K562 (cell line): ENCODE measurements at regions not wholly inside any gene's neighbourhood (a gene's known extent, or its start where the extent isn't known, plus 50 kb on each side); places are given as distances from the start of the nearest gene placed in this dataset.

Experiments used
- ATAC-seq: fragments of 200-7000 bp; cut with Tn5 transposase; 3 replicates; pipeline ENCODE4 v1.9.1; 2020; ENCODE audit warnings: moderate library complexity
- BruUV-seq: library from RNA; stranded (reverse); fragments of 400-500 nt; replicated peaks from 2 replicates; lab custom pipeline; 2021; lab: Mats Ljungman, UMichigan
- CTCF ChIA-PET: fragments of 300-600 bp; formaldehyde crosslinking; extraction: SDS; loops from one replicate; lab custom pipeline; 2021; ENCODE audit warnings: low intra/inter-chr PET ratio; lab: Yijun Ruan, JAX
- POLR2A ChIA-PET: fragments of 300-600, 350-650 bp; sonication (Branson Sonifier 250); formaldehyde crosslinking; extraction: SDS; loops from one replicate; lab custom pipeline; 2021; ENCODE audit warnings: antibody characterized with exemption, inconsistent platforms; lab: Yijun Ruan, JAX
- DNase-seq, 4 experiments: peaks; one replicate each; pipeline versions ENCODE4 v3.0.0 to v3.0.0-alpha.2; 2011 to 2018; ENCODE audit warnings: low spot score in 3 of 4, mixed read lengths in 3 of 4; ENCODE audit errors: extremely low read depth in 1 of 4
- FAIRE-seq: peaks from 2 replicates; lab custom pipeline; 2011; peaks lifted over from hg19 to GRCh38; lab: Jason Lieb, UNC
- H2AFZ ChIP-seq: 2 replicates; pipeline ENCODE4 v1.6.0; 2011; ENCODE audit warnings: low read depth, low read length, control low read depth, inconsistent platforms
- H3K27ac ChIP-seq: fragments of 200-600 bp; 3 replicates; pipeline ENCODE4 v1.8.0; 2011; ENCODE audit warnings: low read depth, mild to moderate bottlenecking, control low read depth, inconsistent platforms, low read length, moderate library complexity, mixed read lengths; ENCODE audit errors: extremely low read depth
- H3K27me3 ChIP-seq, 2 experiments: fragments of 300-600 bp in 1 of 2; 2 replicates in 1 of 2; 3 replicates in 1 of 2; pipeline versions ENCODE4 v1.6.0 to v1.8.0; 2011; ENCODE audit warnings: inconsistent platforms in 2 of 2, low read length in 2 of 2, mild to moderate bottlenecking in 1 of 2, mixed read lengths in 1 of 2, moderate library complexity in 1 of 2; ENCODE audit not compliant: control insufficient read depth in 2 of 2, insufficient read depth in 2 of 2
- H3K36me3 ChIP-seq: fragments of 300-600 bp; 3 replicates; pipeline ENCODE4 v1.8.0; 2011; ENCODE audit warnings: mild to moderate bottlenecking, low read length, inconsistent platforms; ENCODE audit not compliant: control insufficient read depth, insufficient read depth
- H3K4me1 ChIP-seq, 2 experiments: fragments of 200-600 bp in 1 of 2; replicated peaks in 1 of 2; 2 replicates in 1 of 2; 3 replicates in 1 of 2; pipeline versions ENCODE4 v1.5.1 to v1.8.0; 2011; ENCODE audit warnings: inconsistent platforms in 2 of 2, low read length in 2 of 2, mild to moderate bottlenecking in 1 of 2, mixed read lengths in 1 of 2, moderate library complexity in 1 of 2; ENCODE audit not compliant: control insufficient read depth in 2 of 2, insufficient read depth in 2 of 2
- H3K4me2 ChIP-seq: 2 replicates; pipeline ENCODE4 v1.6.1; 2011; ENCODE audit warnings: low read length, control low read depth, inconsistent platforms, mixed read lengths; ENCODE audit not compliant: insufficient read depth
- H3K4me3 ChIP-seq: fragments of 200-600 bp; sonication (generic), shearing (Covaris generic); 2 replicates; pipeline ENCODE4 v1.5.1; 2016; ENCODE audit warnings: control low read depth, inconsistent platforms
- H3K79me2 ChIP-seq: fragments of 200-600 bp; 3 replicates; pipeline ENCODE4 v1.8.0; 2011; ENCODE audit warnings: low read length, inconsistent platforms; ENCODE audit not compliant: control insufficient read depth, insufficient read depth
- H3K9ac ChIP-seq, 2 experiments: 2 replicates each; pipeline versions ENCODE4 v1.6.0 to v1.6.1; 2011; ENCODE audit warnings: low read depth in 2 of 2, low read length in 2 of 2, control low read depth in 1 of 2, inconsistent platforms in 1 of 2, mild to moderate bottlenecking in 1 of 2, mixed read lengths in 1 of 2; ENCODE audit not compliant: insufficient read depth in 1 of 2
- H3K9me1 ChIP-seq: one replicate; pipeline ENCODE4 v1.6.0; 2011; ENCODE audit warnings: inconsistent platforms, mild to moderate bottlenecking, low read length, moderate library complexity; ENCODE audit not compliant: control insufficient read depth, insufficient read depth
- H3K9me3 ChIP-seq: replicated peaks from 2 replicates; pipeline ENCODE4 v1.5.1; 2011; ENCODE audit warnings: low read depth, low read length, inconsistent platforms; ENCODE audit not compliant: control insufficient read depth, insufficient read depth
- H4K20me1 ChIP-seq: replicated peaks from 2 replicates; pipeline ENCODE4 v1.6.1; 2011; ENCODE audit warnings: low read length, inconsistent platforms, mixed read lengths; ENCODE audit not compliant: control insufficient read depth, insufficient read depth
- HES1 ChIP-seq: fragments of 450-650 bp; IDR thresholded peaks from 2 replicates; pipeline ENCODE4 v1.6.1; 2016; ENCODE audit warnings: low read depth, mild to moderate bottlenecking, moderate library complexity
- JUNB ChIP-seq: fragments of 450-650 bp; formaldehyde crosslinking; conservative IDR thresholded peaks from 2 replicates; pipeline ENCODE4 v1.4.0; 2020; ENCODE audit warnings: mild to moderate bottlenecking
- NR3C1 ChIP-seq: sonication (generic); formaldehyde crosslinking; IDR thresholded peaks from 2 replicates; pipeline ENCODE4 v1.8.1; 2022; ENCODE audit warnings: missing genetic modification reagents
- TAF9B ChIP-seq: fragments of 450-650 bp; IDR thresholded peaks from 2 replicates; pipeline ENCODE4 v1.6.1; 2018; ENCODE audit warnings: mild to moderate bottlenecking; ENCODE audit not compliant: partially characterized antibody
- YY1 ChIP-seq, 3 experiments: IDR thresholded peaks; 2 replicates each; pipeline ENCODE4 v1.6.1; 2011; ENCODE audit warnings: low read length in 2 of 3, mild to moderate bottlenecking in 2 of 3, moderate library complexity in 2 of 3, borderline replicate concordance in 1 of 3, control low read depth in 1 of 3, low read depth in 1 of 3; ENCODE audit not compliant: insufficient read depth in 3 of 3, insufficient replicate concordance in 2 of 3, control insufficient read depth in 1 of 3, insufficient read length in 1 of 3; ENCODE audit errors: extremely low read depth in 1 of 3
- ZBTB11 ChIP-seq, 3 experiments: fragments of 200-800 bp in 1 of 3; fragments of 250-450 bp in 1 of 3; fragments of 450-650 bp in 1 of 3; sonication (Bioruptor Pico) in 1 of 3; sonication (Bioruptor generic) in 1 of 3; formaldehyde crosslinking in 1 of 3; IDR thresholded peaks; 2 replicates each; pipeline versions ENCODE4 v1.6.1 to v1.8.0; 2016 to 2022; ENCODE audit warnings: mild to moderate bottlenecking in 2 of 3, missing genetic modification characterization in 2 of 3, missing compliant biosample characterization in 1 of 3, moderate library complexity in 1 of 3
- WGBS: fragments of 100-300 bp; shearing (Covaris generic); methylation state at CpG from one replicate; pipeline ENCODE4 v1.1.6; 2016; ENCODE audit warnings: low coverage, mixed read lengths; ENCODE audit not compliant: insufficient coverage; ENCODE audit errors: missing lambda C conversion rate; 5-methylcytosine and 5-hydroxymethylcytosine counted together
- in situ Hi-C: fragments of 300-500 bp; cut with MboI; formaldehyde crosslinking; loops from 4 replicates; pipeline ENCODE4 v1.15.0; 2018; ENCODE audit warnings: inconsistent platforms, mixed read lengths
- intact Hi-C: fragments of 100-400 bp; cut with micrococcal nuclease; formaldehyde crosslinking; loops from 2 replicates; pipeline ENCODE4 v1.14.2; 2022

GRCh38 chr4:56104188-56104587 lies 155.4 kb downstream of the CEP135 start:
- WGBS = 0% methylated on average over 3 of the region's 3 CpGs
- no peak for ATAC-seq
- no TSS peak for BruUV-seq
- no peaks in the 10 kb centered on the region; a peak in 1 of 5 replicates for H3K4me1 ChIP-seq
- CTCF ChIA-PET = interaction anchor here (0.5 kb wide), 1 partner anchor 15 kb away, joined by 4 read pairs; no protein-coding TSS in a partner anchor
- in situ Hi-C loops = no loop called here
- H3K27me3 ChIP-seq = peaks cover 23 to 36% of the 10 kb centered on the region in 2 experiments
- no peak overlapping the region for H2AFZ ChIP-seq
- no peak overlapping the region for H3K9ac ChIP-seq
- no peaks in the 10 kb centered on the region for H3K36me3 ChIP-seq
- DNase-seq = no peak
- no peaks in the 10 kb centered on the region for H3K9me1 ChIP-seq
- H3K4me2 ChIP-seq = no peak overlapping the region
- no peaks in the 10 kb centered on the region; the same call in 1 of the 2 replicates for H4K20me1 ChIP-seq
- FAIRE-seq = no peak
- POLR2A ChIA-PET = no interaction called here
- H3K79me2 ChIP-seq = no peaks in the 10 kb centered on the region
- TF ChIP-seq YY1 (IDR thresholded peaks at IDR 0.05; ENCODE audit: borderline replicate concordance in 1 of 3, control insufficient read depth in 1 of 3, extremely low read depth in 1 of 3, insufficient read depth in 3 of 3, insufficient read length in 1 of 3, insufficient replicate concordance in 2 of 3, low read depth in 1 of 3, low read length in 2 of 3) (no peak), ZBTB11 (CRISPR knock-in tag; IDR thresholded peaks at IDR 0.05) (no peak), JUNB (no peak), NR3C1 (CRISPR knock-in tag) (no peak), HES1 (no peak), TAF9B (no peak)
- TF ChIP-seq, all 486 proteins: peak for 0
- H3K27ac ChIP-seq = no peak overlapping the region
- intact Hi-C loops = no loop called here
- no peaks in the 10 kb centered on the region for H3K9me3 ChIP-seq
- H3K4me3 ChIP-seq = no peak overlapping the region
